ENCODE measurements at regions not wholly inside any gene's neighbourhood (a gene's known extent, or its start where the extent isn't known, plus 50 kb on each side); places are given as distances from the start of the nearest gene placed in this dataset.

DNA sequence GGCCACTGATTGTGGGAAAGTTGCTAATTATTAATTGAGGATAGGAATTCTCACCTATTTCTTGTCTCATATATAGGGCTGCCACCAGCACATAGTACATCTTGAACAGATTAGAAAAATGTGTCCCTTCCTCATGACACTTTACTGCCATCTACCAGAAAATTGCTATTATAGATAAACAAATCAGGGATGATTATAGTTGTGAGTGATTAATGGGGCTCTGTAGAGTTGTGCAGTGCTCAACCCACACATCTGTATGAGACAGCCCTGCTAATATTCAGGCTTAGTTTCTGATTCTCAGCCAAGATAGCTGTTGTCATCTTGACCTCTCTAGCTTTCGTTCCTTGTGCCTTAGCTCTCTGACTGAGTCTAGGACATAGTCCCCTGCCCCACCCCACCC lies 373.3 kb downstream of the TLE4 start:
- TF ChIP-seq, protein P1, sequence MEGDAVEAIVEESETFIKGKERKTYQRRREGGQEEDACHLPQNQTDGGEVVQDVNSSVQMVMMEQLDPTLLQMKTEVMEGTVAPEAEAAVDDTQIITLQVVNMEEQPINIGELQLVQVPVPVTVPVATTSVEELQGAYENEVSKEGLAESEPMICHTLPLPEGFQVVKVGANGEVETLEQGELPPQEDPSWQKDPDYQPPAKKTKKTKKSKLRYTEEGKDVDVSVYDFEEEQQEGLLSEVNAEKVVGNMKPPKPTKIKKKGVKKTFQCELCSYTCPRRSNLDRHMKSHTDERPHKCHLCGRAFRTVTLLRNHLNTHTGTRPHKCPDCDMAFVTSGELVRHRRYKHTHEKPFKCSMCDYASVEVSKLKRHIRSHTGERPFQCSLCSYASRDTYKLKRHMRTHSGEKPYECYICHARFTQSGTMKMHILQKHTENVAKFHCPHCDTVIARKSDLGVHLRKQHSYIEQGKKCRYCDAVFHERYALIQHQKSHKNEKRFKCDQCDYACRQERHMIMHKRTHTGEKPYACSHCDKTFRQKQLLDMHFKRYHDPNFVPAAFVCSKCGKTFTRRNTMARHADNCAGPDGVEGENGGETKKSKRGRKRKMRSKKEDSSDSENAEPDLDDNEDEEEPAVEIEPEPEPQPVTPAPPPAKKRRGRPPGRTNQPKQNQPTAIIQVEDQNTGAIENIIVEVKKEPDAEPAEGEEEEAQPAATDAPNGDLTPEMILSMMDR (IDR thresholded peaks at IDR 0.05; ENCODE audit: low read depth, low read length), result no peak
- no peak for TF ChIP-seq MAX (IDR thresholded peaks at IDR 0.05; ENCODE audit: low read depth, low read length)
